SU-DHL-6 (cell line): ENCODE measurements at regions not wholly inside any gene's neighbourhood (a gene's known extent, or its start where the extent isn't known, plus 50 kb on each side); places are given as distances from the start of the nearest gene placed in this dataset.

Source experiments
- EZH2phosphoT487 ChIP-seq: fragments of 200-600 bp; sonication (generic), shearing (Covaris generic); conservative IDR thresholded peaks from 2 replicates; pipeline ENCODE4 v1.6.1; 2018; ENCODE audit warnings: mild to moderate bottlenecking, antibody characterized with exemption, low read length, moderate library complexity, mixed read lengths
- TF ChIP-seq, protein P1 (sequence below): fragments of 200-600 bp; sonication (generic); IDR thresholded peaks from one replicate; pipeline ENCODE4 v1.5.1; 2017; ENCODE audit warnings: antibody characterized with exemption, mild to moderate bottlenecking, low read length, moderate library complexity; ENCODE audit not compliant: insufficient read depth, poor library complexity, severe bottlenecking

GRCh38 chr16:86963600-86964575, 353.3 kb downstream of the C16orf95 start:
- TF ChIP-seq, protein P1, sequence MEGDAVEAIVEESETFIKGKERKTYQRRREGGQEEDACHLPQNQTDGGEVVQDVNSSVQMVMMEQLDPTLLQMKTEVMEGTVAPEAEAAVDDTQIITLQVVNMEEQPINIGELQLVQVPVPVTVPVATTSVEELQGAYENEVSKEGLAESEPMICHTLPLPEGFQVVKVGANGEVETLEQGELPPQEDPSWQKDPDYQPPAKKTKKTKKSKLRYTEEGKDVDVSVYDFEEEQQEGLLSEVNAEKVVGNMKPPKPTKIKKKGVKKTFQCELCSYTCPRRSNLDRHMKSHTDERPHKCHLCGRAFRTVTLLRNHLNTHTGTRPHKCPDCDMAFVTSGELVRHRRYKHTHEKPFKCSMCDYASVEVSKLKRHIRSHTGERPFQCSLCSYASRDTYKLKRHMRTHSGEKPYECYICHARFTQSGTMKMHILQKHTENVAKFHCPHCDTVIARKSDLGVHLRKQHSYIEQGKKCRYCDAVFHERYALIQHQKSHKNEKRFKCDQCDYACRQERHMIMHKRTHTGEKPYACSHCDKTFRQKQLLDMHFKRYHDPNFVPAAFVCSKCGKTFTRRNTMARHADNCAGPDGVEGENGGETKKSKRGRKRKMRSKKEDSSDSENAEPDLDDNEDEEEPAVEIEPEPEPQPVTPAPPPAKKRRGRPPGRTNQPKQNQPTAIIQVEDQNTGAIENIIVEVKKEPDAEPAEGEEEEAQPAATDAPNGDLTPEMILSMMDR = no peak
- no peak for TF ChIP-seq EZH2phosphoT487
